ENCODE measurements at regions not wholly inside any gene's neighbourhood (a gene's known extent, or its start where the extent isn't known, plus 50 kb on each side); places are given as distances from the start of the nearest gene placed in this dataset.

DNA sequence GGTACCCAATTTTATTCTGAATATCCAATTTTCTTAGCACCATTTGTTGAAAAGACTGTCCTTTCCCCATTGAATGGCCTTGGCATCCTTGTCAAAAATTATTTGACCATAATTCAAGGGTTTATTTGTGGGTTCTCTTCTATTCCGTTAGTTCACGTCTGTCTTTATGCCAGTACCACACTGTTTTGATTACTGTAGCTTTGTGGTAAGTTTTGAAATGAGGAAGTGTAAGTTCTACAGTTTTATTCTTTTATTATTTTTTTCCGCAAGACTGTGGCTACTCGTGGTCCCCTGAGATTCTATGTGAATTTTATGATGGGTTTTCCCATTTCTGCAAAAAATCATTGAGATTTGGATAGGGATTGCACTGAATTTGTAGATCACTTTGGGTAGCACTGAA is 402.6 kb downstream of the PLK2 start:
- no peak for DNase-seq

DNA sequence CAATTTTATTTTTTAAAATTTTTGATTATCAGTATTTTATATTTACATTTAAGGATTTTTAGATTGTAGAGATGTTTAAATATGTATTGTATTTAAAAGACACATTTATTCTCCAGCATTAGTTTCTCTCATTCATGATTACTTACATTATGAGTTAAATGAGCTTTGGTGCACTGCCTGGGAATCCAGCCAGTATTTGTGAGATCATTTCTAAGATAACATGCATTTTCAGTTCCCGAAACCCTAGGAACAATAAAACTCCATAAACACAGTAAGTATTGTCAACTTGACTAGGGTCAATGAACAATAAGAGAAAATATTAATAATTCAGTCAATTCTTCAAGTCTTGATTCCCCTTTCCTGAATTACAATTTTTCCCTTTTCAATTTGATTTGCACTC is 403.3 kb downstream of the PLK2 start:
- no peak for DNase-seq

DNA sequence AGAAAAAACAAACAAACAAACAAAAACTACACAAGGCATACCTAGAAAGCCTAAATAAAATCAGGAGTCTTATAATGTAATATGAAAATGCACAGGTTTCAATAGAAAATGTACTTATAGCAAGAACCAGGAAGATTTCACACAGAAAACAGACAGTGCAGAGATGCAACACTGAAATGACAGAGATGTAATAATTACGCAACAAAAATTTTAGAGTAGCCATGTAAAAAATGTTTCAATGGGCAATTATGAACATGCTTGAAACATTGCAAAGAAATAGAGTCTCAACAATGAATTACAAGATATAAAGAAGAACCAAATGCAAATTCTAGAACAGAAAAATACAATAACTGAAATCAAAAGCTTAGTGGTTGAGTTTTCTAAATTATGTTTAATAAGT is 405.9 kb downstream of the PLK2 start:
- DNase-seq: no peak

DNA sequence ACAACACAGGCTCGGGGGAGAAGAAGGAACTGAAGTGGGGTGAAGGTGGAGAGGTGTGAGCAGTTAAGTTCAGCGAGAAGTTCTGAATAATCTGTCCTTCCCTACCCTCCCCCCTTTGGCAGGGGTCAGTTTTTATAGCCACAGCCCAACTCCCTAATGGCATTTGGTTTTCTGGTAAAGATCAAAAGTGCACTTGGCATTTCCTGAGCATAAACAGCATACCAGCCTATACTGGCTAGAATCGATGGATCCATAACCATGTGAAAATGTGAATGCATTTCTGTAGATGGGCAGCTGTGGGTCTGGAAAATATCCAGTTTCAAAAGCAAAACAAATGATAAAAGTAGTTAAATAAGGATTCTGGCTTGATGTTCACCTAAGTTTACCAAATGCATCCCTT is 410.9 kb downstream of the PLK2 start:
- DNase-seq: no peak

DNA sequence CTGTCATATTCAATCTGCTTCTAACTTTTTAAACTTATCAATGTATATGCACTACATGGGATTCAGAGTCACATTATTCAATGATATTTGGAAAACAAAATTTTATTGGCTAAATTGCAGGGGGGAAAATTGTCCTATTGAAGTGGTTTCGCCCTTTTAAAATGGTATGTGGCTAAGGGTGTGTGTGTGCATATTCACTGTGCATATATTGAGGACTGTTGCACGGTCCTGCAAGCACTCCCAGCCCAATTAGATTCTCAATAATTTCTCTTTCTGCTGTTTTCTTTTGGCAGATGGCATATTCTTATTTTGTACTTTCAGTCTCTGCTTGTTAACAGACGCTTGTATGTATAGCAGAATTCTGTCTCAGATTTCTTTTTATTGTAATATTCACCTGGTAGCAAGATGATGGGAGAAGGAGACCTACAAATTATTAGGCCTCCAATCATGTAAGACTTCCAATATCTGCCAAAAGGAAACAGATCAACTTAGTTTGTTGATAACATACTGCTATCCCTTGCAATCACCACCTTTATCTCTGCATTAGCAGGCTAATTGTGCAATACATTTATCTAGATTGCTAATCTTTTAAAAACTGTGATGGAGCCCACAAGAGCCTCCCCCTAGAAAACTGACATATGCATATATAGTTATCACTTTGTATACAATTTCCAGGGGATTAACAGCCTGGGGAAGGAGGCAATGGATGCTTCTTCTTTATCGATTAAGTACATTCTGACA is 411.5 kb downstream of the PLK2 start:
- no peak for DNase-seq

DNA sequence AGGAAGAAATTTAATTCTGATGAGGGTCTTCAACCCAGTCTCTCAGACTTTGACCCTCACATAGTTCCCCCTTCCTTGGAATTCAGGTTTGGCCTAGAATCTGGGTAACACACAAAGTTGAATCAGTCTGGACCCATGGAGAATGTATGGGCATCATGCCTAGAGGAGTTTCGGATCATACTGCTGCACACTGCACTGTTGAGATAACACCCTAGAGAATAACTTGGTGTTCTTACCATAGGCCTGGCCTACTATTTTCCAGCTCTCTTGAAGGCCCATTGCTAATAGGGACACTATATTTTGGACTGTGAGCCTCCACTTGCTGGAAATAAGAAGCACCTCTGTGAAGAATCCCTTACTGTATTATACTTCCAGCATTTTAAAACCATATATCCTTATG is 413.5 kb downstream of the PLK2 start:
- no peak for DNase-seq

DNA sequence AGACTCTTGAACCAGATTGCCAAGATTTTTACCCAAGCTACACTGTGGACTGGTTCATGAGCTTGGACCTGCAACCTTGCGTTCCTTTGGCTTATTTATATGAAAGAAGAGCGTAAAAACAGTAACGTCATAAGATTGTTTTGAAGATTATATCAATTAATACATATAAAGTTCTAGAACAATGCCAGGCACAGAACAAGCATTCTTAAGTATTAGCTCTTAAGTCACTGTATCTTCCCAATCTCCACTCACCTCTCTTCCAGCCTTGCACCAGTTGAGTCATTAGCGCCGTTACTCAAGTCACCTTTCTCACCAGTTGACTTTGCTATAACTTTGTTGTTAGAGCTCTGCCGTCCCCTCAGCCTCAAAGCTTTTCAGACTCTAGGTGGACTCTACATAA is 415.7 kb downstream of the PLK2 start:
- DNase-seq: no peak

DNA sequence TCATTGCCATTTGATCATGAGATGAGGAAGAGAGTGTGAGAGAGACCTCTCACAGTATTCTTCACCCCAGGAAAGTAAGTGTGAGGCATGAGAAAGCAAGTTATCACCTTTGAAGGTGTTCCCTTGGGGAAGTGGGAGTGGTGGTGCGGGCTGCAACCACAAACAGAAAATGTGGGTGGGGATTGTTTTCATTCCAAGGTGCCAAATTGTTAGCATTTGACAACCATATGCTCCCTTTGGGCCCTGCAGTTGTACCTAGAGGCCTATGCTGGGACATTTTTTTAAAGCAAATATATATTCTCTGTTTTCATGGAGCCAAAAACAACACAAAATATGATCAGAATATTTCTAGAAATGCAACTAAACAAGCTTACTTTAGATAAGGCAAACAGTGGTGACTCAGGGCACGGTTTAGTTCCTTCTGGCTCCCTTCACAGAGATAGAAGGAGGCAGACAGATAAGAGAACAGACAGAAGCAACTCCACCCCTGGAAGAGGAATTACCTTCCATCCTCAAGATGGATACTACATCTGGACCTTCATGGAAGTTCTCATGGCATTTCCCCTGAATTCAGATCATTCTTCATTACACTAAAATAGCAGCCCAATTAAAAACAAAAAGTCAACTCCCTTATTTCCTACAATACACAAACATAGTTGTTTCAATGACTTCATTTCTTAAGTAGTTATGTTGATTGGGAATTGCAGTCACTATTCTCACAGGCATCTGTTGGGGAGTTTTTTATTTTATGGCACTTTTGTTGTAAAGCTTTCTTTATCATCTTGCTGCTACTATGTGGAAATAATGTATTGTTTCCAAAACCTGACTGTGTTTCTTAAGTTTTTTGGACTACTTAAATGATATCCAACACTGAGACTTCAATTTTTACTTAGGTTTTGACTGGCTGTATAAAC is 416.6 kb downstream of the PLK2 start:
- DNase-seq: no peak

DNA sequence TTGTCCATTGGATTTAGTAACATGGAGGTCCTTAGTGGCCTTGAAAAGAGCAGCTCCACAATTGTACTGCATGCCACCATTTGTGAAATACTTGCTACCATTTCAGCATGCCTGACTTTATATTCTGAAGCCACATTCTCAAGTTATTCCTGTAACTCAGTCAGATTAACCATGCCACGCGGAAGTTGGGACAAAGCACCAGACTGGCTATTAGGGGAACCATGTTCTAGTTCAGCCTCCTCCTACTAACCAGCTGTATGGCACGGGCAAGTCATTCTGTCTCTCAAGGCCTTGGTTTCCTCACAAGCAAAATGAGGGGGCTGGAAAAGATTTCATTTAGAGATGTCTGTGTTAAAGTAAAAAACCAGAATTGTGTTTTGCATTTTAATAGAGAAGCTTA is 418.0 kb downstream of the PLK2 start:
- DNase-seq: no peak

DNA sequence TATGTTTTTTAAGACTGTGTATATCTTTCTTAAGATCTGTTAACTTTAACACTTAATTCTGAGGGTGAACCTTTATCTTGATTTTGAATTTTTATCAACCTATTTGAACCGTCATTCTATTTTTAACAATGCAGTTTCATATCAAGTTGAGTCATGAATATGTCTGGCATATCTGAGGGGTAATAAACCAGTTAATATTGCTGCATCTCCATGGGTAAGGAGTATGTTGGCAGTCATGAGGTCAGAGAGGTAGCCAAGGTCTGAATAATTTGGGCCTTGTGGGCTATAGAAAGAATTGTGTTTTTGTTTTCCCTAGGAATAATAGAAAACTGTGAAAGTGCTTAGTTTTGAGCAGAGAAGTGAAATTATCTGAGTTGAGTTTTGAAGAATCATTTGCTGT is 419.0 kb downstream of the PLK2 start:
- no peak for DNase-seq

DNA sequence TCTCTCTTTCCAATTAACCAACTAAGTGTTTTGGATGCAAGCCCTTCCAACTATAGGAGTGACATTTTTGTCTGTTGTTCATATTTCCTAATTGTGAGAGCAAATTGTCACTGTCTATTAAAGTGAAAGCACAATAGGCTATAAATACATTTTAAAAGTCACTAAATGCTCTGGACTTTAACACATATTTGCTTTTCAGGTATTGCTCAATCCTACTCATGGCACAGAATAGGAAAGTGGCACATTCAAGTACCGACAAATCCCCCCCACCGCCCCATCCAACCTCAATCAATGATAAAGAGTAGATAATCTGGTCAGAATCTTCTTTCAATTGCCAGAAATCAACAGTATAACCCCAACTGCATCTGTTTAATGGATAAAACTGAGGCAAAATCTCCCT is 419.8 kb downstream of the PLK2 start:
- no peak for DNase-seq

DNA sequence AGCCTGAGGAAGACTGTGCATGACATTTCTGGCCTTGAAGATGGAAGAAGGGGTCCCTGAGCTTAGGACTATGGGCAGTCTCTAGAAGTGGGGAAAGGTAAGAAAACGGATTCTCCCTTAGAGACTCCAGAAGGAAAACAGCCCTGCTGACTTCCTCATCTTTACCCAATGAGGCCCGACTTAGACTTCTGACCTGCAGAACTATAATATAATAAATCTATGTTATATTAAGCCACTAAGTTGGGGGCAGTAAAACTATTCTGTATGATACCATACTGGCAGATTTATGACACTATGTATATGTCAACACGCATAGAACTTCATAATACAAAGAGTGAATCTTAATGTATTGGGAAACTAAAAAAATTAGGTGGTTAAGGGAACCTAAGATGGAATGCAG is 422.0 kb downstream of the PLK2 start:
- no peak for DNase-seq

DNA sequence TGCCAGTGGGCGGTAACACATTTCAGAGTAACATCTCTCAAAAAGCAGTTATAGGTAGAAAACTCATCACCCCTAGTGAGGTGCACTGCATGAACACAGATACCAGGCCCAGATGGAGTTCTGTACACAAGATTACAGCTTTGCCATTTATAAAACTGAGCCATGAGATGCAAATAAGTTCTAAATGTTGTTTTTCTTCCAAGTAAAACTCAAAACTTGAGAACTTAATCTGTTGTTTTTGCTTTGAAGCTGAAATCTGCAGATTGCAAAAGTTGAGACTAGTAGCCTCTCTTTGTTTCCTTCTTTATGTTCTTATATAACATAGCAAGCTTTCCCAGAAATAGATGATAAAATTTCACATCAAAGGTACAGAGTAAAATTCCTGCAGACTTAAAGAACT is 434.1 kb downstream of the PLK2 start:
- DNase-seq: no peak

DNA sequence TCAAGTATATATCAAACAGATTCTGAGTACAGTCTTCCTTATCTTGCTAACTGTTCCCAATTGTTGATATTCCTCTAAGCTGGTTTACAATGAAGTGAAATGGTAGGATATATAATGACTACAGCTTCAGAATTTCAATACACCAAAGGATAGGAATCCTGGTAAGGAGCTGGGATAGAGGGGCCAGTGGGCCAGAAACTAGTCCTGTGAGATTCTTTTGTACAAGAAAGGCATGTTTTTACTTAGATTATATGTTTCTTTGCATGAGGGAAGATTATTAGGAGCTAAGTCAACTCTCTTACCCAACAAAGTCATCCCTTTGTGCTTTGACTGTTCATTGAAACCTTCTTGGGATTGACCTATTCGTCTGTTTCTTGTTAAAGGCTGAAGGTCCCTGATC is 435.7 kb downstream of the PLK2 start:
- no peak for DNase-seq

DNA sequence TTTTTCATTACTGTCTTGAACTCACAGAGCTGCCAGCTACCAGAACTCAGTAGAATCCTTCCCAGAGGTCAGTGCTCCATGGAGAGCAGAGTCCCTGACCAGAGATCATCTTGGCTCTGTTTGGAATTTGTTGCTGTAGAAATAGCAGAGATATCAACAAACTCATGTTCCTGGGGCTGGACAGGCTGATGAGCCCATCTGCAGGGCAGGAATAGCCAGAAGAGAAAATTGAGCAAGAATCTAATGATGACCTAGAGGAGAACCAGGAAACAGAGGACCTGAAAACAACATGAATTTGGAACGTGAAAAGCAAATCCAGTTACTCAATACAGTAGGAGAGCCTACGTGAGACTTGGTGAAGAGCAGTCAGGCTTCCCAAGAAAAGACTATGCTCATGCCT is 437.8 kb downstream of the PLK2 start:
- DNase-seq: no peak

DNA sequence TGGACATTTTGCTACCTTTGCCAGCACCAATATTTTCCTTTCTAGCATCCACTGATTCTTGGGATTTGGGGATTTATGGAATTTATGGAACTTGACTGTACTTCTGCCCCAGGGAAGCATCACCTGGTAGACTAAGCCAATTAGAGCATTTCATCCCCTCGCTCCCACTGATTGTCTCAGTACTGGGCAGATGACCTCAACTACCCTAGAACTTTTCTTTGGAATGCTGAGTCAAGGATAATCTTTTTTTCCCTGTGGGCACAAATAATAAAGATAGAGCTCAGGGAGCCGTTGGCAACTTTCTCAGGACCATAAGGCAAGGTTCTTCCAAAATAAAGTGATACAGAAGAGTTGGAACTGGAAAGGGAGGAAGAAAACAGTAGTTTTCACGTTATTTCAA is 438.4 kb downstream of the PLK2 start:
- no peak for DNase-seq

DNA sequence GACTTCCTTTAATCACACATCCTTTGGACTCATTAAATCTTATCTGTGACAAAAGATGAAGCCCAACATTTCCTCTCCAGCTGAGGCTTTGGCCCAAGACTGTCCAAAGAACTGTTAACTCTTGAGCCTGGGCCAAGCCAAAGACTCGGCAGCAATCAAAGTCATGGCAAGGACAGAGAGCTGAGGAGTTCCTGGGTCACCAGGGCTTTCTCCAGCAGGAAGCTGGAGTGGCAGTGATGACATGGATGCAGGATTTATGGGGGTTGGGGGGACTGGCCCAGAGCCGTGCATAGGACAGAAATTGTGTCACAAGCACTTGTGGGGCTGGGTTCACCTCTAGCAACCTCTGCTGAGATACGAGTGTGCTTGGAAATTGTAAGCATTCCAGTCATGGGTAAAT is 440.3 kb downstream of the PLK2 start:
- DNase-seq: no peak

DNA sequence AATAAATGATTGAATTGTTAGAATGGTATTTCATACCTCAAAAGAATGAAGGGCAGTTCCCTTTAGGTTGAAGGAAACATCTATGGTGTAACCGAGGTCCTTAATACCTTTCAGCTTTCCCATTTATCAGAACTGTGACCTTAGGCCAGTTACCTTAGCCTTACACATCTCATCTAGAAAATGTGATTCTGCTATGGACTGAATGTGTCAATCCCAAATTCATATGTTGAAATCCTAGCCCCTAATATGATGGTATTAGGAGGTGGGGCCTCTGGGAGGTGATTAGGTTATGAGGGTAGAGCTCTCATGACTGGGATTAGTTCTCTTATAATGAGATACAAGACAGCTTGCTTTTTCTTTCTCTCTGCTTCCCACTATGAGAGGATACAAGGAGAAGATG is 441.9 kb downstream of the PLK2 start:
- DNase-seq: no peak

DNA sequence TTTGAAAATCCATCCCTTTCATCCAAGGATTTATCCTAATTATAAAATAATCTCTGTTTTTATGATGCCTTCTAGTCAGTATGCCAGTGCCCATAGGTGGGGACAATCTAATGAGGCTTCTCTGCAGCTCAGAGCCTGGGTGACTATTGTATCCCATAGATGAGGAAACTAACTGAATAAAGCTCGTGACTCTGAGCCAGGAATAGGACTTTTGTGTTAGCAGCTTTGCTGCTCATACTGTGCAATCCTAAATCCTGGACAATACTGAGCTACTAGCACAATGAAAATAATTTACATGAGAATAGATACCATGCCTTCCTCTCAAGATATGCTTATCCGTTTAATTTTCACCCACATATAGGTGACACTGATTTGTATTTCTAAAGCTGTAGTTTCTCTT is 443.0 kb downstream of the PLK2 start:
- DNase-seq: no peak

DNA sequence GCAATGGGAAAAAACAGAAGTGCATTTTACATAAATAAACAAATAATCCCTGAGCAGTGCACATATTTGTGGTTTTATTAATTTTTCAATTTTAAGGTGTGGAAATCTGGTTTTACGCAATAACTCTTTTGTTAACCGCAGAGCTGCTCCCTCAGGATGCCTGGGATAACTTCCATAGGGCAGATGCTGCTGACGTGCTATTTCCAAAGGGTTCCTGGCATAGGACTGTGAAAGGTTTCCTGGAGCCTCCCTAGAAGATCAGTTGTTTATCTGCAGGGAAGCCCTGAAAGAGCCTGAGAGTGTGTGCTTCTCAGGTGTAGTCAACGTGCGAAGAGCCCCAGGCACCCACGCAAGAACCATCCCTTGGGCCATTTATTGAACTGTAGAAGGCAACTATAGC is 443.5 kb downstream of the PLK2 start:
- DNase-seq: no peak

DNA sequence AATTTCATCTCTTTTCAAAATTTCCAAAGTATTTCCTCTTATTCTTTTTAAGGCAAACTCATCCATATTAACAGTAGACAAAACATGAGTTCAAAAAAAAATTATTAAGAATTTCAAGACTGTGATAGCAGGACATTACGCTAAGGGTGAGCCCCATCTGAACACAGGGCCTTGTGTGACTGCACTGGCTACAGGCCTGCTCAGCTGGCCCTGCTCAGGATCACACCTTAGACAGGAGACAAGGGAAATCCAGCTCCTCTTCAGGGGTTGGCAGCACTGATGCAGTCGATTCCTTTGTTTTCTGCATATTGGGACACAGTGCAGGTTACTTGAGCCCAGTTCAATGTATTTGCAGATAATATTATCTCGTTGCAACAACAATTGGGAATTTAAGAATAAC is 444.7 kb downstream of the PLK2 start:
- DNase-seq: no peak

DNA sequence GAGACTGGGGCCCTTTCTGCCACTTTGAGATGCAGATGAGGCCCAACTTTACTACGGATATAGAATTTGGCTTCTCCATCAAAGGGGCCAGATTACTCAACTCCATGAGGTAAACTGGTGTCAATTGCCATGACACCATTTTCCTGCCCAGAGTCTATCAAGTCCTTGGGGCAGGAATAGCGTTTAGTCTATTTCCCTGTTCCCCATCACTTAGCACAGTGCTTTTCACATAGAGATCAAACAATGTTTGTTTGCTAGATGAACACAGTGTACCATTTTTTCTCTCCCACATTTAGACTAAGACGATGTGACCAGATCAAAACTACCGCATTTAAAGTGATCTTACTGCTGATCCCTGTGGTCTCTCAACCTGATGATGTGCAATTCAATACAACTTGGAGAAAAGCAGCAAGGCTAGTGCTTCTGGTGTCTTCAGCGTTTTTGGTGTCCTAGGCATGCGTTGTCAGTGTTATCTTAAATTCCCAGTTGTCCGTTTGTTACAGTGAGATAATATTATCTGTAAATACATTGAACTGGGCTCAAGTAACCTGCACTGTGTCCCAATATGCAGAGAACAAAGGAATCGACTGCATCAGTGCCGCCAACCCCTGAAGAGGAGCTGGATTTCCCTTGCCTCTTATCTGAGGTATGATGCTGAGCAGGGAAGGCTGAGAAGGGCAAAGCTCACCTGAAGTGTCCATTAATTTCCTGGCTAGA is 446.2 kb downstream of the PLK2 start:
- DNase-seq: no peak

DNA sequence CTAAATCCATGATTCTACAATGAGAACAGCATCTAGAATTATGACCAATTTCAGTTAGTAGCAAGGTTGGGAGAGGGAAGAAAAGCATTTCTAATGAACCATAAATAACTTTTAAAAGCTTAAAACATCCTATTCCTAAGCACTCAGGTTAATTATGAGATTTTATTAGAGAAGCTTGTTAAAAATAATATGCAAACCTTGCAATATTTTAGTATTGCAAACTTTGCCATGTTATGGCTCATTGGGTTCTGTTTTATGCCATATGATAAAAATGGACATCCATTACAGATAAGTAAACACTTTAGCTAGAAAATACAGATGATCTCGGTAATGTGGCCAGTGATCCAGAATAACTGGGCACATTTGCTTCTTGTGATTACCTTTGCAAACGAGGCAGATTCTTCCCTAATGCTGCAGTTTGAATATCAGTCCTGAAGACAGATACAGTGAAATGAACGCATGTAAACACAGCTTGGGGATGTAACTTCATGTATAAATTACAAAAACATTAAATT is 447.0 kb downstream of the PLK2 start:
- DNase-seq: no peak
